Neural crest cell (in vitro differentiated cells): ENCODE measurements at regions not wholly inside any gene's neighbourhood (a gene's known extent, or its start where the extent isn't known, plus 50 kb on each side); places are given as distances from the start of the nearest gene placed in this dataset.

Experiments used
- DNase-seq: peaks from one replicate; pipeline ENCODE4 v3.0.0; 2021; ENCODE audit warnings: low read depth, mixed read lengths, low spot score
- H3K27ac Mint-ChIP-seq: one replicate; pipeline ENCODE4 v1.8.0; 2021; ENCODE audit warnings: mild to moderate bottlenecking, mixed read lengths; ENCODE audit not compliant: unreplicated experiment
- H3K27me3 Mint-ChIP-seq: 2 replicates; pipeline ENCODE4 v1.8.0; 2021; ENCODE audit warnings: low read depth, mild to moderate bottlenecking, mixed read lengths
- H3K36me3 Mint-ChIP-seq: 2 replicates; pipeline ENCODE4 v1.8.0; 2021; ENCODE audit warnings: low read depth, mild to moderate bottlenecking, mixed read lengths
- H3K4me1 Mint-ChIP-seq: 2 replicates; pipeline ENCODE4 v1.8.0; 2021; ENCODE audit warnings: mixed read lengths
- H3K4me3 Mint-ChIP-seq: one replicate; pipeline ENCODE4 v1.8.0; 2021; ENCODE audit warnings: mild to moderate bottlenecking, mixed read lengths
- H3K9me3 Mint-ChIP-seq: 2 replicates; pipeline ENCODE4 v1.8.0; 2021; ENCODE audit warnings: mixed read lengths
- CTCF ChIP-seq: fragments of 200-600 bp; sonication (generic); conservative IDR thresholded peaks from 2 replicates; pipeline ENCODE4 v1.5.0; 2021; ENCODE audit warnings: antibody characterized with exemption, mild to moderate bottlenecking

GRCh38 chr13:104001766-104002165, 935.5 kb upstream of the SLC10A2 start:
- DNase-seq = no peak
- Mint-ChIP-seq H3K9me3 (no peaks in the 10 kb centered on the region), H3K27ac (no peak overlapping the region), H3K4me1 (peaks cover 3% of the 10 kb centered on the region), H3K36me3 (no peaks in the 10 kb centered on the region), H3K27me3 (no peaks in the 10 kb centered on the region), H3K4me3 (no peak overlapping the region)
- no peak for TF ChIP-seq CTCF

GRCh38 chr13:103996733-103997132, 930.5 kb upstream of the SLC10A2 start:
- Mint-ChIP-seq H3K36me3 (no peaks in the 10 kb centered on the region), H3K27ac (no peak overlapping the region), H3K4me1 (no peaks in the 10 kb centered on the region), H3K4me3 (no peak overlapping the region), H3K9me3 (peaks cover 2% of the 10 kb centered on the region), H3K27me3 (no peaks in the 10 kb centered on the region)
- TF ChIP-seq CTCF = no peak
- DNase-seq = no peak

GRCh38 chr13:103983948-103984347, 917.7 kb upstream of the SLC10A2 start:
- Mint-ChIP-seq H3K36me3 (no peaks in the 10 kb centered on the region), H3K27me3 (no peaks in the 10 kb centered on the region), H3K4me1 (no peaks in the 10 kb centered on the region), H3K4me3 (no peak overlapping the region), H3K9me3 (peaks cover 3% of the 10 kb centered on the region), H3K27ac (no peak overlapping the region)
- no peak for TF ChIP-seq CTCF
- no peak for DNase-seq

- H3K4me1 Mint-ChIP-seq = no peaks in the 10 kb centered on the region
- no peaks in the 10 kb centered on the region for H3K27me3 Mint-ChIP-seq
- H3K9me3 Mint-ChIP-seq = peaks cover 2% of the 10 kb centered on the region
- H3K36me3 Mint-ChIP-seq = no peaks in the 10 kb centered on the region
- no peak for DNase-seq
- no peak overlapping the region for H3K27ac Mint-ChIP-seq
- no peak overlapping the region for H3K4me3 Mint-ChIP-seq
- TF ChIP-seq CTCF = no peak
Measured at GRCh38 chr13:103976371-103976770, 910.2 kb upstream of the SLC10A2 start.

GRCh38 chr13:103973740-103974139, 907.5 kb upstream of the SLC10A2 start:
- no peak overlapping the region for H3K4me3 Mint-ChIP-seq
- no peak for DNase-seq
- no peak for TF ChIP-seq CTCF
- peaks cover 2% of the 10 kb centered on the region for H3K9me3 Mint-ChIP-seq
- H3K27ac Mint-ChIP-seq = no peak overlapping the region
- H3K36me3 Mint-ChIP-seq = no peaks in the 10 kb centered on the region
- H3K4me1 Mint-ChIP-seq = no peaks in the 10 kb centered on the region
- H3K27me3 Mint-ChIP-seq = no peaks in the 10 kb centered on the region

GRCh38 chr13:103969520-103970050, 903.4 kb upstream of the SLC10A2 start:
- H3K9me3 Mint-ChIP-seq = no peaks in the 10 kb centered on the region
- no peak overlapping the region for H3K27ac Mint-ChIP-seq
- H3K4me1 Mint-ChIP-seq = no peaks in the 10 kb centered on the region
- DNase-seq = no peak
- H3K27me3 Mint-ChIP-seq = no peaks in the 10 kb centered on the region
- no peak overlapping the region for H3K4me3 Mint-ChIP-seq
- no peaks in the 10 kb centered on the region for H3K36me3 Mint-ChIP-seq
- no peak for TF ChIP-seq CTCF
